ENCODE measurements at regions not wholly inside any gene's neighbourhood (a gene's known extent, or its start where the extent isn't known, plus 50 kb on each side); places are given as distances from the start of the nearest gene placed in this dataset.

- TF ChIP-seq CBX2 (IDR thresholded peaks at IDR 0.05; ENCODE audit: low read depth, low read length) (no peak), CBX2 (CRISPR knock-in tag; IDR thresholded peaks at IDR 0.05; ENCODE audit: low read depth) (no peak), REPIN1 (CRISPR knock-in tag; IDR thresholded peaks at IDR 0.05; ENCODE audit: borderline replicate concordance, low read depth) (peak; percentile 70), ZNF790 (CRISPR knock-in tag; IDR thresholded peaks at IDR 0.05; ENCODE audit: borderline replicate concordance) (peak; percentile 97; the same call in 1 of the 2 replicates), CHD2 (IDR thresholded peaks at IDR 0.05; ENCODE audit: low read depth, low read length) (0 out of 2 replicates have a peak, but pooled peaks have one; percentile 13), ZNF678 (CRISPR knock-in tag; IDR thresholded peaks at IDR 0.05) (0 out of 2 replicates have a peak, but pooled peaks have one; percentile 21), ZNF230 (CRISPR knock-in tag; IDR thresholded peaks at IDR 0.05) (peak; percentile 71; the same call in 1 of the 2 replicates), ZFX (CRISPR knock-in tag; IDR thresholded peaks at IDR 0.05; ENCODE audit: low read depth) (peak; percentile 82), CSRNP1 (CRISPR knock-in tag; IDR thresholded peaks at IDR 0.05) (peak; percentile 84), ARID2 (CRISPR knock-in tag; IDR thresholded peaks at IDR 0.05; ENCODE audit: borderline replicate concordance) (peak; percentile 83; the same call in 1 of the 2 replicates), ZFP36 (IDR thresholded peaks at IDR 0.05; ENCODE audit: borderline replicate concordance, low read depth, low read length, partially characterized antibody) (no peak), ZNF83 (CRISPR knock-in tag; IDR thresholded peaks at IDR 0.05; ENCODE audit: borderline replicate concordance) (no peak), AKNA (CRISPR knock-in tag; IDR thresholded peaks at IDR 0.05; ENCODE audit: borderline replicate concordance) (no peak), ZFP62 (CRISPR knock-in tag; IDR thresholded peaks at IDR 0.05) (no peak), ZNF746 (CRISPR knock-in tag; IDR thresholded peaks at IDR 0.05) (no peak), SETDB1 (CRISPR knock-in tag; IDR thresholded peaks at IDR 0.05; ENCODE audit: borderline replicate concordance) (peak; percentile 91), ZNF724P (CRISPR knock-in tag; IDR thresholded peaks at IDR 0.05; ENCODE audit: borderline replicate concordance) (no peak), MAFK (conservative IDR thresholded peaks at IDR 0.05 in 1 of 2, IDR thresholded peaks at IDR 0.05 in 1 of 2; ENCODE audit: low read length in 2 of 2) (no peak), ATF7 (IDR thresholded peaks at IDR 0.05) (no peak), ATF7 (CRISPR knock-in tag; IDR thresholded peaks at IDR 0.05) (peak; percentile 89)
Observed at GRCh38 chr2:64831134-64831976, 157.8 kb upstream of the SLC1A4 start (continued).

Measured in HepG2 (cell line).